Nucleus accumbens (tissue), 56 donors: ENCODE measurements at regions not wholly inside any gene's neighbourhood (a gene's known extent, or its start where the extent isn't known, plus 50 kb on each side); places are given as distances from the start of the nearest gene placed in this dataset.
"Not testable (repeated sequence)": the region's sequence is repeated elsewhere in the genome, so short reads cannot be mapped to it uniquely, and the experiment has no call there.

ENCODE experiments used
- DNase-seq, 56 donors: peaks; one replicate each; lab custom pipeline; 2025; lab: John Stamatoyannopoulos, UW

DNA sequence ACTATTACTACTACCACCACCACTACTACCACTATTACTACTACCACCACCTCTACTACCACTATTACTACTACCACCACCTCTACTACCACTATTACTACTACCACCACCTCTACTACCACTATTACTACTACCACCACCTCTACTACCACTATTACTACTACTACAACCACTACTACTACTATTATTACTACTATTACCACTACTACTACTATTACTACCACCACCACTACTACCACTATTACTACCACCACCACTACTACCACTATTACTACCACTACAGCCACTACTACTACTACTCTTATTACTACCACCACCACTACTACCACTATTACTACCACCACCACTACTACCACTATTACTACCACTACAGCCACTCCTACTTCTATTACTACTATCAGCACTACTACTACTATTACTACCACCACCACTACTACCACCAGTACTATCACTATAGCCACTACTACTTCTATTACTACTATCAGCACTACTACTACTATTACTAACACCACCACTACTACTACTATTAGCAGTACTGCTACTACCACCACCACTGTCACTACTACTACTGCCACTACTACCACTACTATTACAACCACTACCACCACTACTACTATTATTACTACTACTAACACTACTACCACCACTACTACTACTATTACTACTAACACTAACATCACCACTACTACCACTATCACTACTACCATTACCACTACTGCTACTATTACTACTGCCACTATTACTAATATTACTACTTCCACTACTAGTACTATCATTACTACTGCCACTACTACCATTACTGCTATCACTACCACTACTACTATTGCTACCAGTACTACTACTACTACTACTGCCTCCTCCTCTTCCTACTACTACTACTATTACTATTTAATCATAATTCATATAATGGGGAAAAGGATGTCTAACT is 669.2 kb upstream of the SOX11 start:
- DNase-seq: not testable (repeated sequence)

DNA sequence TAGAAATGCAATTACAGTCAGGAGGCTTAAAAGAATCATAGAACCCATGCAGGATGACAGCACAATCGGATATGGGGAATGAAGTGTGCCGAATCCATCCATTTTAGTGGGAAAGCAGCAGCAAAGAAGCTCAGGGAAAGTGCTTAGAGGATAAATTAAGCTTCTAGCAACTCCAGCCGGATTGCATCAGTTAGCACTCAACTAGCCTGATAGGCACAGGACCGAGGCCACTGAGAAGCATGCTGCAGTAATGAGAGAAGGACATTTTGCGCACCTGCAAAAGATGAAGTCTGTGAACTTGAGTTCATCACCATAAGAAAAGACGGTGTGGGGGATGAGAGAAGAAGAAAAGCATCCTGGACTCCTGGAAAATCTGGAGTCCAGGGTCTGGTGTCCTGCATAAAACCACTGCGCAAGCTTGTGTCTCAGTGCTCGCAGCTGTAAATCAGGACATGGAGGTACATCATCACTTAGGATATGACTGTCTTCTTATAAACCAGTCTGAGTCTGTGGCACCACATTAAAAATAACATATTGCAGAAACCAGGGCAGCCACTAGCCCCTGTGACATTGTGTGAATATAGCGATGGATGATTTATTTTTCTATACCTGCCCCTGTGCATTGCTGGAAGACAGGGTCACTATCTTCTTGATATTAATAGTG is 665.5 kb upstream of the SOX11 start:
- no peak for DNase-seq

DNA sequence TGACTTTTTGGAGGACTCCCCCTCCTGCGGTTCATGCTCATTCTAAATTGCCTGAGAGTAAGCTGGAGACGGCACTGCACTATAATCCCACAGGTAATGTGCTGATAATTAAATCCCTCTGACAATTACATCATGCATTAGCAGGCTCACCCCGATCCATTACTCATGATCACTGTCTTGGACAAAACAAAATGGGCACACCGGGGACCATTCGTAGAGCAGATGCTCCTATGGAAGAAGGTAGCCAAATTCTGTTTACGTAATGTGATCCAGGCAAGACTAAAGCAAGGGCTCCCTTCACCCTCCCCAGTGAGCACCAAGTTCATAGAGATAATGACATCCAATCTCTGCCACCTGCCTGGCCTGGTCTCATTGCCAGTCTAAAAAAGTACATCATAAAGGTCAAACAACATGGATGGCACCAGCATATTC is 657.1 kb upstream of the SOX11 start:
- DNase-seq: no peak

DNA sequence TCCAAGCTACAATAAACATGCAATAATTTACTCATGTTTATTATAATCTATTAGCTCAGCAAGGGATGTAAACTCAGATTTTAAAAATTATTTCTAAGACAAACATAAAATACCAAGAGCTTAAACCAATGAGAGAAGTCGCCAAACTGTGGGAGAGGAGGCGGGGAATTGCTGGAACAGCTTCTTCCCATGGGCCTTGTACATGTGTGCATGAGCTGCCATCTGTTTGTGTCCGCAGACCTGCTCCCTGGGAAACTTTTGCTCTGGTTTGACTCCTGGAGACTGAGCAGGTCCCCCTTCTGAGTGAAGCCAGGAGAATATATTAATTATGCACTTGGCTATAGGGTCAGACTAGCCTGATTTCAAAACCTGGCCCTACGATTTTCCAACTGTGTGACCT is 655.9 kb upstream of the SOX11 start:
- no peak for DNase-seq

DNA sequence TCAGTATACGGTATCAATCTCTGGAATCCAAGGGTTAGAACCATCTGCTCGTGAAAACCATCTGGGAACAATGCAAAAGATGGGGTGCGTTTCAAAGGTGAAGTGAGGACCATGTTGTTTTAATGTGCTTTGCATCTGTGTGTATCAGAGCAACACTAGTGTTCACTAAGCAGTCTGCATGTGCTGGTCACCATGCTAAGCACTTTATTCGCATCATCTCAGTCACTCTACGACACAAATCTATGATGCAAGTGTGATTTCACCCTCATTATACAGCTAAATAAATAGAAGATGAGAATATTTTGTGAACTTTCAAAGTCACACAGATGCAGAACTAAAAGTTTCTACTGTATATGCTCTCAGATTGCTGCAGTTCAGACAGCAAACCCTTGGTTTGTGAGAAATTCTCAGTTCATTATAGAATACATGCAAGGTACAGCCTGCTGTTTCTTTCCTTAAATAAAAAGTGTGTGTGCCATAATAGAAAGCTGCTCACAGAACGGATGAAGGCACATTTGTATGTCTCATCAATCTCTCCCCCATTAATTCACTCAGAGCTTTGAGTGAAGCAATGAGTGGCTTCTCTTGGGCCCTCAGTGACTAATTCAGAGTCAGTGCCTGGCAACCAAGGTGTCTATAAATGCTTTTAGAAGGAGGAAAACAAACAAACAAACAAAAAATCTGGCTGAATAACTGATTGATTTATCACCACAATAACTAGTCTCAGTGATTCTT is 652.8 kb upstream of the SOX11 start:
- DNase-seq: no peak

DNA sequence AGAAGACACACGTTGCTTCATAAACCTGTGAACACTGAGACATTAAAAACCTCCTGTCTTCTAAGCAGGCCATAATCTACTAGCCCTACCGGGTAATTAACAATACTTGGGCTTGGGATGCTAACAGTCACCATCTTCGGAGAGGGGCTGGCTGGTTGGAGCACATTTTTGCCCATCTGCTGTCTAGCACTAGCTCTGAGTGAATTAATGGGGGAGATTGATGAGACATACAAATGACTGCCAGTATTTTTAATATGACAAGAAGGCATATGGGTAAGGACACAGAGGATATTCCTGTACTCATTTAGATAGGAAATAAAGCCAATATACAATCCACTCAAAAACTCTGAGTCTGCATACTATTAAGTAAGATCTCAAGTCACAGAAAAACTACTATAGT is 651.6 kb upstream of the SOX11 start:
- no peak for DNase-seq

DNA sequence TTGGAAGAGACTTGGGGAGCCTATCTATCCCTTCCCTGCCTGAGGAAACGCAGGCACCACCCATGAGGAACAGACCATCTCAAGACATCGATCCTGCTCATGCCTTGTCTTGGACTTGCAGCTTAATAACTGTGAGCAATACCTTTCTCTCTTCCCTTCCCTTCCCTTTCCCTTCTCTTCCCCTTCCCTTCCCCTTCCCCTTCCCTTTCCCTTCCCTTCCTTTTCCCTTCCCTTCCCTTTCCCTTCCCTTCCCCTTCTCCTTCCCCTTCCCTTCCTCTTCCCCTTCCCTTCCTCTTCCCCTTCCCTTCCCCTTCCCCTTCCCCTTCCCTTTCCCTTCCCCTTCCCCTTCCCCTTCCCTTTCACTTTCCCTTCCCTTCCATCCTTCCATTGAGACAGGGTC is 650.7 kb upstream of the SOX11 start:
- no peak for DNase-seq

DNA sequence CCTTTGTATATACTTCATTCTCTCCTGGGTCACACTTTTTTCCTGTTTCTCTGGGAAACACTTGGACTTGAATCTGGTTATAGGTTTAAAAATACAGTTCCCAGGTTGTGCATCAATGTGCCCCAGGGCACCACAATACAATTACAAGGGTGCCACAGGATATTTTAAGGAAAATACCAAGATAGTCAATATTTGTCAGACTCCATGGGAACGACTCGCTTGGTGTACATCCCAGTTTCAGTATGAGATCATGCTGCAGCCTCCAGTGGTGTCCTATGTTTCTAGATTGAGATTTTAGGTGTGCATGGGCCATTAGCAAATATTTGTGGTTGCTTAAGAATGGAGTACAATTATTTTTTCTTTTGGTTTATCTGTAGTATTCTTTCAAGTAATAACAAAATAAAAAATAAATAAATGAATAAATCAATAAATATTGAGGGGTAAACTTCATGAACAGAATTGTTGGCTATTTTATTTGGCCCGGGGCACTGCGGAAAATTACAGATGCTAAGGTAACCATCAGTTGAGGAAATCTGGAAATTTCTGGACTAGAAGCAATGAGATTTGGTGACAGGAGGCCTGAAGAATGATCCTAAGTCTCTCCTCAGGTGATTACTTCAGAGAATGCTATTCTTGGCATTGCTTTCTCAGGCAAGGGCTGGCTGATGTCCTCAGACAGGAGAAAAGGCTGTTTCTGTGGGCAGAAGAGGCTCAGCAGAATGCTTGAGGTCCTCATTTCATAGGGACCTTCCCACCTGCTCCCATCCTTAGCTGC is 649.3 kb upstream of the SOX11 start:
- no peak for DNase-seq

DNA sequence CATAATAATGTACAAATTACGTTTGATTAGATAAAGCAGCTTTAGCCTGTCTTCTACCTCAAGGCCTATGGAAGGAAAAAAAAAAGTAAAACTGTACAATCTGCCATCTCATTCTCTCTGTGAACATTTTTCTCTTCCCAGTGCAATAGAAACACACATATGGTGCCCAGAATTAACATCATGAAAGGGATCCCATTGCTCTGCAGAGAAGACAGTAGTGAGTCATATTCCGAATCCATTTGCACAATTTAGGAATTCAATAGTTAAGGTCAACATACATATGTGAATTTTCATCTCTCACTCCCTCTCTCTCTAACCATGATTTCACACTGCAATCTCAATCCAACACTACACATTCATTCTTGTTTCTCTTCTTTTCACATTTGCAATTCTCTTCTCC is 640.9 kb upstream of the SOX11 start:
- no peak for DNase-seq

DNA sequence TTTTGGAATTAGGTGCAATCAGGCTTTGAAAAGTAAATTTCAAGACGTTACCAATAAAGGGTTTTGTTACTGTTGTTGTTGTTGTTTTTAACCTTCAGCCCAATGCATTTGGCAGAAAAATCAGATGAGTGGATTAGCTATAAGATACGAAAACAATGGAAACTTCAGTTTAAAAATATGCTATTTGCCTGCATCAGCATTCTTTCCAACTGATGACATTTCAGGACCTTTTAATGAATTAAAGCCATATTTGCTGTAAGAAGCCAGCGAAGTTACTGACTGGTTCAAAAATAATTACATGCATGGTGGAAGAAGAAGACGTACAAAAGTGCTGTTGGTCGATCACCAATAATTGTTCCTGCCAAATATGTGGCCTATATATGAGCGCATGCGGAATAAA is 639.3 kb upstream of the SOX11 start:
- no peak for DNase-seq

DNA sequence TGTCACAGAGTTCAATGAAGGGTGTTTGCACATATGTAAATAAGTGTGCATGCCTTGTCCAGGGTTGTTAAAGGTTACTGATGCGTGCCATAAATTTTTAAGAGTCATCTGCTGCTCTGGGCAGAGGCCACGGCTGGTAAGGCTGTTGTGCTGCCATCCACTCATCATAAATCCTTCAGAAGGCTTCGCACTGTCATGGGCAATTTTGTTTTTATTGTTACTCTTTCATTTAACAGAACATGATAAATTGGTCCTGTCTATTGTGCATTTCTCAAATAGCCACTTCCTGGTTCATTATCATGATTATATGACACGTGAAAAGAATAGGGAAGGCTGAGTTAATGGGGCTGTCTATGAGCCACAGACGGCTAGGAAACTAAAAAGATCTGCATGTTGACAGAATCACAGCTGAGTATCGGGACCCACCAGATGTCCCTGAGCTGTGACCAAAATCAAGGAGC is 634.3 kb upstream of the SOX11 start:
- no peak for DNase-seq

DNA sequence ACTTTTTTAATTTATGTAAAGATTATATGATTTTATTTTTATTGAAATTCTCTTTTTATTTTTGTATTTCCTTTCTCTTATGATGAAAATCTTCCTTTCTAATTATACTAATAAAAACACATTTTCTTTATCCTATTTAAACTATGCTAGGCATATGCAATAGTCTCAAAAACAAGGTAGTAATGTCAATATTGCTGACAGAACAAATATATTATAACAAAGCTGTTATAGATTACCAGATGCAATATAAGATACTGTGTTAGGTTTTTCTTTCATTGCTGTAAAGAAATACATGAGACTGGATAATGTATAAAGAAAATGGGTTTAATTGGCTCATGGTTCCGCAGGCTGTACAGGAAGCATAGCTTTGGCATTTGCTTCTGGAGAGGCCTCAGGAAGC is 631.2 kb upstream of the SOX11 start:
- DNase-seq: no peak

DNA sequence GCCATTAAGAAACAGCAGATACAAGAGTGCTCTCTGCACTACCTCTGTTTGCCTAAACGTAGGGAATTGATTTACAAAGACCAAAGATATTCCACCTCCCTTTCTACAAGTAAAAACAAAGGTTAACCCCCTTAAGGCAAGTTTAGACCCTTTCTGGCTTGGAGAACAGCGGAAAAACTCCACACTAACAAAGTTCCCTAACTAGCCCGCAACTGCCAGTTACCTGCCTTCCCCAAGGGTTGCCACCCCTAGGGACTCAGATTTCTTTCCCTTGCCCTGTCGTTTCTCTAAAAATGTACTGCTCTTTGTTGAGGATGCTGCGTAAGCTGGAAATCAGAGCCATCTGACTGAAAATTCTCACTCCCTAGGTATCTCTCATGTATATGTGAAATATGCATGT is 627.5 kb upstream of the SOX11 start:
- no peak for DNase-seq

DNA sequence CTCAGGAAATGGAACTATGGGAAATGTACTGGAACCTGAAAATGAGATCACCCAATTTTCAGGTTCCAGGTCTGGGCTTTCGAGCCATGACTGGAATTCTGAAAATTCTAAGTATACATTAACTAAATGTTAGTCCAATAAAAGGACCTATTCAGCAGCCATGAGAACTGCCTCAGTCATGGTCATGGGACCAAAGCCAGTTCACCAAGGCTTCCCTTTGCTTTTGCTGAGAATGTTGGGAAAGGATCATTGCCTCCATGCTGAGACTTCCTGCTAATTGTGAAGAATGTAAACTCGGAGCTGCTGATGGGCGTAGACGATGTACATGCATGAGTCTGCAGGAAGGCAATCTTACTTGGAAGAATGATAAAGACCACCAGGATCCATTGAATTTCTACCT is 624.4 kb upstream of the SOX11 start:
- no peak for DNase-seq

DNA sequence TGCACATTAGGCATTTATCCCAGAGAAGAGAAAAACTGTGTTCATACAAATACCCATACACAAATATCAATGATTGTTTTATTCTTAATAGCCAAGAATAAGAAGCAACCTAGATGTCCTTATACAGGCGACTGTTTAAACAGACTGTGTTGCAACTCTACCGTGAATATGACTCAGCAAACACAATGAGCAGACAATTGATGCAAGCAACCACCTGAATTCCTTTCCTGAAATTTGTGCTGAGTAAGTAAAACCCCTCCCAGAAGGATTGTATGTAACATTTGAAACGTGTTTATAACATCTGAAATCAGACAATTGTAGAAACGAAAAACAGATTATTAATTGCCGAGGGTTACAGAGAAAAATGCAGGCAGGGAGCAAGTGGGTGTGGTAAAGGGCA is 621.9 kb upstream of the SOX11 start:
- DNase-seq: no peak

DNA sequence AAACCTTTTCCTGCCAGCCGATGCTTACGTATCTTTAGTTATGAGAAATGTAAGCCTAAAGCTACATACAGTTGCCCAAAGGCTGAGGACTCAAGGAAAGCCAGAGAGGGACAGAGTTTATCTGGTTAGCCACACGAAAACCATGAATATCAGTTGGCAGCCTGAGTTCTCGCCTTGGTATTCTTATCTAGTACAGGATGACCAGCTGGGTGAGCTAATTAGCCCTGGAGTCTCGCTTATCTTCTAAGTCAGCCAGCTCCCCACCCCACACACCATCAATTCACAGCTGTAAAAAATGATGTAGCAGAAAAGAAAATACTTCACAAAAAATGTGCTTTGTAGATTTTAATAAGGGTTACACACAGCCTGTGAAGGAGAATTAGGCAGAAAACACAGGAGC is 617.5 kb upstream of the SOX11 start:
- no peak for DNase-seq

DNA sequence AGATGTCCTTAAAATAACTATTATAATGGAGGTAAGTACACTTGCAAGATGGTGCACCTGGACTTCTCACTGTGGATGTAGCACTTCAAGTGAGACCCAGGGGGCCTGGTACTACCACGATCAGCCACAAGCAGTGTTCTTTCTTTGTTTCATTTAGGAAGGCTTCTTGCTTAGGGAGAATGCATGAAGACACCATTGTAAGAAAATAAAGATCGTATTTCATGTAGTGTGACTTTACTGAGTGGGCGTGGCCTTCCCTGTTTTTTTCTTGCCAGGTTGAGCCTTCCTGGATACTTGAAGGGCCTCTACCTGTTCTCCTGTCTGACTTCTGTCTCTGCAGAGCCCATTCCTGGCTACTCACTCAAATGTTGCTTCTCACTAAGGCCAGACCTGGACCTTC is 615.6 kb upstream of the SOX11 start:
- DNase-seq: no peak

DNA sequence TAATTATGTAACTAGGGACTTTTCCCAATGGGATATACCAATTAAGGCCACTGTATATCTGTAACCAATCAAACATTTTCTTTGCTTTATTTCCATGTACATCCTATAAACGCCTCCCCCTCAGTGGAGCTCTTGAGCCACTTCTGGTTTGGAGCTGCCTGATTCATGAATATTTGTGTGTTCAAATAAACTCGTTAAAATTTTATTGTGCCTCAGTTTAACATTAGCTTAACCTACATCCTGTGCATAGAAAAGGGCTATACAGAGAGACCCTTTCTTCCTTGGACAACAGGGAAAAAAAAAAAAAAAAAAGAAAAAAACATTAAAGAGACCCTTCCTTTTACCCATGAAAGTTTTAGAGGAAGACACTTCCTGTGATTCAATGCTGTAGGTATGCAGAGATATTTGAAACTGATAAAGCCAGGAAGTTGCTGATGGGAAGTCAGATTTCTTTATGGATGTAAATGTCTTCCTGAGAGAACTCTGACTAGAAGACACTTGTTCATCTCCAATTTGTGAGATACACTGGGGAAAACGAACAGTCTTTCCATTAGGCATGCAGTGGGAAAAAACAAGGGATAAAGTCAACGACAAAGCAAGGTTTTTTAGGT is 614.6 kb upstream of the SOX11 start:
- DNase-seq: no peak

DNA sequence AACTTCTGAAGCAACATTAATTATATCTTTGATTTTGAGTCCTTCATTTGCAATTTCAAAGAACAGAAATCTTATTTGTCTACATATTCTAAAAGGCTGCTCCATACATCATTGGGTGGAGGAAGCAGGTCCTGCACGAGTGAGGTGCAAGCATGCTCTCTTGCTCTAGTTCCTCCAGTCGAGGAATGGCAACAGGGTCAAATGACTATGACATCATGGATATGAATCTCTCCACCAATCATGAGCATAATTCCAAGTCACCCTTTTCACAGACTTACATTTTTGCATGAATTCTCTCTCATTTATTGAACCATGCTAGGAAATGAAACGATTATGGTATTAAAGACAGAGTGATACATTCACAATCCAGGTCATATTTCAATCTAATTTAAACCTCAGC is 608.8 kb upstream of the SOX11 start:
- no peak for DNase-seq

DNA sequence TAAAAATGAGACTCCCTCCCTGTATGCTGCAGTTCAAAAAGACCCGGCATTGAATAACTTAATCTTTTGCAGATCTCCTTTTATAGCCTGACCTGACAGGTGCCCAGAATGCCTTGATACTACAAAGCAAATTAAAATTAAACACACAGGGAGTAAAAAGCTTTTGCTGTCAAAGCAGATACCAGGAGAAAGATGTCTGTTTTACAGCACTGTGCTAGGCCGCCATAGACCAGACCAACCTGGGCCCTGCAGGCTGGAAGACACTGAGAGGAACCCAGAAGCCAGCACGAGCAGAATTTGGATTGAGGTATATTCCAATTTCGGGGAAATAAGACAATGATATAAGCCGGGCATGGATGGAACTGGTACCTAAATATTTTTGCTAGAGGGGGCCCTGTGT is 602.8 kb upstream of the SOX11 start:
- no peak for DNase-seq
